ENCODE measurements at regions not wholly inside any gene's neighbourhood (a gene's known extent, or its start where the extent isn't known, plus 50 kb on each side); places are given as distances from the start of the nearest gene placed in this dataset.

DNA sequence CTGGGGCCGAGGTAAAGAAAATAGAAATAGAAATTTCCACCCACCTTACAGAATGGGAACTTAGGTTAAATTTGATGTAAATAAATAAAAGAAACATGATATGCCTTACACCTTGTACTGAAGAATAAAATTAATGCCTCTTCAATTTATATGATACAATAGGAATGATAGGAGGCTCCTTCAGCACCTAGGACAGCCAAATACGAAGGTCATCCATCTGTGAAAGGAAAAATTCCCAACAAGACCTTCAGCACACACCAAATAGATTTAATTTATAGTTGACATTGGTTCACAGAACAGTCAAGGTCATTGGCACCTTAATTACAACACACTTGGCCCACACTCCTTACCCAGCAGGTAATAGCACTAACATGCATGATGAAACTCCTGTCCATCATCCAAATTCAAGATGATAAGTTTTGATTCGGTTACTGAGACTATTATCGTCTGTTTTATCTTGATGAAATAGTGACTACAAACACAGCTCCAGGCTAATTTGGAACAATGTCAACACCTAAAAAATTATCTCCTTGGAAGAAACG lies 250.9 kb downstream of the SNX13 start:
- no peaks in the 10 kb centered on the region for H4K20me1 ChIP-seq (ENCODE audit: low read depth, low read length)
- no peaks in the 10 kb centered on the region for H3K36me3 ChIP-seq (ENCODE audit: low read length)
- no peaks in the 10 kb centered on the region for H3K79me2 ChIP-seq (ENCODE audit: insufficient read depth, low read length)
- no peak overlapping the region for H3K9ac ChIP-seq (ENCODE audit: low read length)
- no peaks in the 10 kb centered on the region for H3F3A ChIP-seq (ENCODE audit: insufficient read depth)
- H3K27ac ChIP-seq (ENCODE audit: low read depth, low read length): no peak overlapping the region
- no peak overlapping the region for H3K4me2 ChIP-seq (ENCODE audit: low read depth, low read length, poor library complexity, severe bottlenecking)
- no peak overlapping the region for H2AFZ ChIP-seq (ENCODE audit: low read depth, low read length, severe bottlenecking)
- no peaks in the 10 kb centered on the region for H3K9me2 ChIP-seq (replicated peaks; ENCODE audit: insufficient read depth, low read length)
- no peaks in the 10 kb centered on the region for H3K27me3 ChIP-seq (ENCODE audit: low read length)
- H3K9me3 ChIP-seq (ENCODE audit: insufficient read depth, low read length): no peaks in the 10 kb centered on the region
- no peak for TF ChIP-seq EZH2phosphoT487 (conservative IDR thresholded peaks at IDR 0.05; ENCODE audit: low read length)
- TF ChIP-seq, protein P1, sequence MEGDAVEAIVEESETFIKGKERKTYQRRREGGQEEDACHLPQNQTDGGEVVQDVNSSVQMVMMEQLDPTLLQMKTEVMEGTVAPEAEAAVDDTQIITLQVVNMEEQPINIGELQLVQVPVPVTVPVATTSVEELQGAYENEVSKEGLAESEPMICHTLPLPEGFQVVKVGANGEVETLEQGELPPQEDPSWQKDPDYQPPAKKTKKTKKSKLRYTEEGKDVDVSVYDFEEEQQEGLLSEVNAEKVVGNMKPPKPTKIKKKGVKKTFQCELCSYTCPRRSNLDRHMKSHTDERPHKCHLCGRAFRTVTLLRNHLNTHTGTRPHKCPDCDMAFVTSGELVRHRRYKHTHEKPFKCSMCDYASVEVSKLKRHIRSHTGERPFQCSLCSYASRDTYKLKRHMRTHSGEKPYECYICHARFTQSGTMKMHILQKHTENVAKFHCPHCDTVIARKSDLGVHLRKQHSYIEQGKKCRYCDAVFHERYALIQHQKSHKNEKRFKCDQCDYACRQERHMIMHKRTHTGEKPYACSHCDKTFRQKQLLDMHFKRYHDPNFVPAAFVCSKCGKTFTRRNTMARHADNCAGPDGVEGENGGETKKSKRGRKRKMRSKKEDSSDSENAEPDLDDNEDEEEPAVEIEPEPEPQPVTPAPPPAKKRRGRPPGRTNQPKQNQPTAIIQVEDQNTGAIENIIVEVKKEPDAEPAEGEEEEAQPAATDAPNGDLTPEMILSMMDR (IDR thresholded peaks at IDR 0.05; ENCODE audit: insufficient read depth, low read length, poor library complexity, severe bottlenecking): no peak
- H3K4me3 ChIP-seq (ENCODE audit: insufficient read depth, low read length, poor library complexity, severe bottlenecking): no peak overlapping the region

DNA sequence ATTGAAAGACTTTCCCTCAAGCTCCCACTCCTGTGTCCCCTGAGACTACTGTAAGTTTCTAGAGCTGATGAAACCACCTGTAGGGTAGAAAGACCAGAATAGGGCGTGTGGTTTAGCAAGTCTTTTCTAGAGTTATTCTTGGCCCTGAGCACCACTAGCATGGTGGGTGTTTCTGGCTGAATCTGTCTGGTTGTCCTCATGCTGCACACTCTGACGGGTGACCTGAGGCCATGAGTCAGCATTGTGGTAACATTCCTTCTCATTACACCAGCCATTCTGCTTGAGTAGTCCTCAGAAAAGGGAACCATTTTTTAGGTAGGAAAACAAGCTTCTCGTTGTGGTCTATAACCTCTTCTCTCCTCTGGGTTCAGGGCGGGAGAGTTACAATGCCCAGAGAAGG lies 250.3 kb downstream of the SNX13 start:
- no peaks in the 10 kb centered on the region for H3K9me2 ChIP-seq (replicated peaks; ENCODE audit: insufficient read depth, low read length)
- H3K27me3 ChIP-seq (ENCODE audit: low read length): no peaks in the 10 kb centered on the region
- H4K20me1 ChIP-seq (ENCODE audit: low read depth, low read length): no peaks in the 10 kb centered on the region
- no peak overlapping the region for H3K27ac ChIP-seq (ENCODE audit: low read depth, low read length)
- no peaks in the 10 kb centered on the region for H3F3A ChIP-seq (ENCODE audit: insufficient read depth)
- H3K4me3 ChIP-seq (ENCODE audit: insufficient read depth, low read length, poor library complexity, severe bottlenecking): no peak overlapping the region
- no peaks in the 10 kb centered on the region for H3K79me2 ChIP-seq (ENCODE audit: insufficient read depth, low read length)
- no peaks in the 10 kb centered on the region for H3K9me3 ChIP-seq (ENCODE audit: insufficient read depth, low read length)
- no peak overlapping the region for H2AFZ ChIP-seq (ENCODE audit: low read depth, low read length, severe bottlenecking)
- no peak overlapping the region for H3K4me2 ChIP-seq (ENCODE audit: low read depth, low read length, poor library complexity, severe bottlenecking)
- no peak overlapping the region for H3K9ac ChIP-seq (ENCODE audit: low read length)
- no peaks in the 10 kb centered on the region for H3K36me3 ChIP-seq (ENCODE audit: low read length)
- TF ChIP-seq EZH2phosphoT487 (conservative IDR thresholded peaks at IDR 0.05; ENCODE audit: low read length): no peak
- TF ChIP-seq, protein P1 (IDR thresholded peaks at IDR 0.05; ENCODE audit: insufficient read depth, low read length, poor library complexity, severe bottlenecking): no peak

DNA sequence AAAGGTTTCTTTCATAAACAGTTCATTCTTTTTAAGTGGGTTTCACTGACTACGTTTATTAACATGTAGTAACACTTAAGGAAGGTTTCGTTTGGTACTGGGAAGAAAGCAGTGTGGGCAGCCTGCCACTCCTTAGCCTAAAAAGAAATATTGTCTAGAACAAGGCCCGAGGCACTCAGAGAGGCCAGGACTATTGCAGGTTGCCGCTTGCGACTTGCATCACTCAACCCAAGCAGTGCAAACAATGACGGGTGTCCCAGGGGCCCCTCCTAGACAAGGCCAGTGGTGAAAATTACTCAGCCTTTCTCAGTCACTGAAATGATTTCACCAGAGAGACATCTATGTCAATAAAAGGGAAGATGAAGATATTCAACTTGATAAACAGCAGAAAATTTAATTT lies 243.9 kb downstream of the SNX13 start:
- Histone ChIP-seq H4K20me1 (ENCODE audit: low read depth, low read length) (no peaks in the 10 kb centered on the region), H3F3A (ENCODE audit: insufficient read depth) (no peaks in the 10 kb centered on the region), H3K9me3 (ENCODE audit: insufficient read depth, low read length) (peaks cover 15% of the 10 kb centered on the region), H3K4me2 (ENCODE audit: low read depth, low read length, poor library complexity, severe bottlenecking) (no peak overlapping the region), H2AFZ (ENCODE audit: low read depth, low read length, severe bottlenecking) (no peak overlapping the region), H3K9me2 (replicated peaks; ENCODE audit: insufficient read depth, low read length) (no peaks in the 10 kb centered on the region), H3K27ac (ENCODE audit: low read depth, low read length) (no peak overlapping the region), H3K79me2 (ENCODE audit: insufficient read depth, low read length) (no peaks in the 10 kb centered on the region), H3K9ac (ENCODE audit: low read length) (no peak overlapping the region), H3K4me3 (ENCODE audit: insufficient read depth, low read length, poor library complexity, severe bottlenecking) (no peak overlapping the region), H3K36me3 (ENCODE audit: low read length) (no peaks in the 10 kb centered on the region), H3K27me3 (ENCODE audit: low read length) (no peaks in the 10 kb centered on the region)
- TF ChIP-seq EZH2phosphoT487 (conservative IDR thresholded peaks at IDR 0.05; ENCODE audit: low read length): no peak
- TF ChIP-seq, protein P1 (IDR thresholded peaks at IDR 0.05; ENCODE audit: insufficient read depth, low read length, poor library complexity, severe bottlenecking): no peak
